ENCODE measurements at regions not wholly inside any gene's neighbourhood (a gene's known extent, or its start where the extent isn't known, plus 50 kb on each side); places are given as distances from the start of the nearest gene placed in this dataset.
"Not testable (repeated sequence)": the region's sequence is repeated elsewhere in the genome, so short reads cannot be mapped to it uniquely, and the experiment has no call there.

GRCh38 chr1:14282707-14283106, 315.8 kb upstream of the KAZN start:
- Mint-ChIP-seq H3K36me3 (ENCODE audit: insufficient read depth) (no peaks in the 10 kb centered on the region), H3K4me3 (no peak overlapping the region), H3K27me3 (no peaks in the 10 kb centered on the region), H3K27ac (ENCODE audit: low read depth) (no peak overlapping the region), H3K9me3 (no peaks in the 10 kb centered on the region), H3K4me1 (no peaks in the 10 kb centered on the region)
- DNase-seq (ENCODE audit: low spot score in 2 of 2) (no peak), ATAC-seq (replicated peaks; ENCODE audit: extremely low read depth, poor library complexity, severe bottlenecking) (no peak)

- Mint-ChIP-seq H3K4me1 (no peaks in the 10 kb centered on the region), H3K4me3 (no peak overlapping the region), H3K36me3 (ENCODE audit: insufficient read depth) (no peaks in the 10 kb centered on the region), H3K27me3 (peaks cover 13% of the 10 kb centered on the region), H3K27ac (ENCODE audit: low read depth) (no peak overlapping the region), H3K9me3 (no peaks in the 10 kb centered on the region)
- ATAC-seq (replicated peaks; ENCODE audit: extremely low read depth, poor library complexity, severe bottlenecking) (no peak), DNase-seq (ENCODE audit: low spot score in 2 of 2) (no peak)
Observed at GRCh38 chr1:14285238-14285637, 313.2 kb upstream of the KAZN start.

- H3K9me3 Mint-ChIP-seq; H3K27ac Mint-ChIP-seq (ENCODE audit: low read depth); H3K4me1 Mint-ChIP-seq; ATAC-seq (replicated peaks; ENCODE audit: extremely low read depth, poor library complexity, severe bottlenecking); H3K4me3 Mint-ChIP-seq; DNase-seq (ENCODE audit: low spot score in 2 of 2); H3K36me3 Mint-ChIP-seq (ENCODE audit: insufficient read depth): not testable (repeated sequence)
- H3K27me3 Mint-ChIP-seq = peaks cover 25% of the 10 kb centered on the region
Observed at GRCh38 chr1:14291182-14291581, 307.3 kb upstream of the KAZN start.

- no peaks in the 10 kb centered on the region for H3K36me3 Mint-ChIP-seq (ENCODE audit: insufficient read depth)
- no peak overlapping the region for H3K4me3 Mint-ChIP-seq
- peaks cover 25% of the 10 kb centered on the region for H3K27me3 Mint-ChIP-seq
- ATAC-seq (replicated peaks; ENCODE audit: extremely low read depth, poor library complexity, severe bottlenecking) (no peak), DNase-seq (ENCODE audit: low spot score in 2 of 2) (no peak)
- no peaks in the 10 kb centered on the region for H3K9me3 Mint-ChIP-seq
- H3K4me1 Mint-ChIP-seq = no peaks in the 10 kb centered on the region
- no peak overlapping the region for H3K27ac Mint-ChIP-seq (ENCODE audit: low read depth)
Observed at GRCh38 chr1:14292520-14292919, 306.0 kb upstream of the KAZN start.

- peaks cover 34% of the 10 kb centered on the region for H3K27me3 Mint-ChIP-seq
- no peak overlapping the region for H3K4me3 Mint-ChIP-seq
- H3K9me3 Mint-ChIP-seq = no peaks in the 10 kb centered on the region
- H3K36me3 Mint-ChIP-seq (ENCODE audit: insufficient read depth) = no peaks in the 10 kb centered on the region
- H3K4me1 Mint-ChIP-seq = no peaks in the 10 kb centered on the region
- DNase-seq (ENCODE audit: low spot score in 2 of 2) = no peak
- no peak for ATAC-seq (replicated peaks; ENCODE audit: extremely low read depth, poor library complexity, severe bottlenecking)
- H3K27ac Mint-ChIP-seq (ENCODE audit: low read depth) = no peak overlapping the region
Observed at GRCh38 chr1:14294006-14294405, 304.5 kb upstream of the KAZN start.

- Mint-ChIP-seq H3K9me3 (no peaks in the 10 kb centered on the region), H3K36me3 (ENCODE audit: insufficient read depth) (no peaks in the 10 kb centered on the region), H3K4me3 (no peak overlapping the region), H3K4me1 (no peaks in the 10 kb centered on the region), H3K27me3 (peaks cover 33% of the 10 kb centered on the region), H3K27ac (ENCODE audit: low read depth) (no peak overlapping the region)
- ATAC-seq (replicated peaks; ENCODE audit: extremely low read depth, poor library complexity, severe bottlenecking) (no peak), DNase-seq (ENCODE audit: low spot score in 2 of 2) (no peak)
Observed at GRCh38 chr1:14294860-14295536, 303.5 kb upstream of the KAZN start.

- DNase-seq (ENCODE audit: low spot score in 2 of 2) (no peak), ATAC-seq (replicated peaks; ENCODE audit: extremely low read depth, poor library complexity, severe bottlenecking) (no peak)
- H3K4me1 Mint-ChIP-seq = no peaks in the 10 kb centered on the region
- peaks cover 37% of the 10 kb centered on the region for H3K27me3 Mint-ChIP-seq
- H3K4me3 Mint-ChIP-seq = no peak overlapping the region
- H3K27ac Mint-ChIP-seq (ENCODE audit: low read depth) = no peak overlapping the region
- H3K36me3 Mint-ChIP-seq (ENCODE audit: insufficient read depth) = no peaks in the 10 kb centered on the region
- no peaks in the 10 kb centered on the region for H3K9me3 Mint-ChIP-seq
Observed at GRCh38 chr1:14296795-14297194, 301.7 kb upstream of the KAZN start.

GRCh38 chr1:14297356-14297755, 301.1 kb upstream of the KAZN start:
- Mint-ChIP-seq H3K27me3 (peaks cover 37% of the 10 kb centered on the region), H3K4me1 (no peaks in the 10 kb centered on the region), H3K9me3 (peaks cover 5% of the 10 kb centered on the region), H3K27ac (ENCODE audit: low read depth) (no peak overlapping the region), H3K36me3 (ENCODE audit: insufficient read depth) (no peaks in the 10 kb centered on the region), H3K4me3 (no peak overlapping the region)
- ATAC-seq (replicated peaks; ENCODE audit: extremely low read depth, poor library complexity, severe bottlenecking) = no peak
- no peak for DNase-seq (ENCODE audit: low spot score in 2 of 2)

- no peak overlapping the region for H3K27ac Mint-ChIP-seq (ENCODE audit: low read depth)
- H3K4me1 Mint-ChIP-seq = no peaks in the 10 kb centered on the region
- no peak overlapping the region for H3K4me3 Mint-ChIP-seq
Observed at GRCh38 chr1:14298806-14299205, 299.7 kb upstream of the KAZN start.

GRCh38 chr1:14300991-14301703, 297.3 kb upstream of the KAZN start:
- Mint-ChIP-seq H3K27ac (ENCODE audit: low read depth) (no peak overlapping the region), H3K4me3 (no peak overlapping the region), H3K9me3 (peaks cover 5% of the 10 kb centered on the region), H3K36me3 (ENCODE audit: insufficient read depth) (no peaks in the 10 kb centered on the region), H3K27me3 (peaks cover 36% of the 10 kb centered on the region), H3K4me1 (no peaks in the 10 kb centered on the region)
- no peak for DNase-seq (ENCODE audit: low spot score in 2 of 2)
- ATAC-seq (replicated peaks; ENCODE audit: extremely low read depth, poor library complexity, severe bottlenecking) = no peak

More at GRCh38 chr1:14298806-14299205, 299.7 kb upstream of the KAZN start:
- ATAC-seq (replicated peaks; ENCODE audit: extremely low read depth, poor library complexity, severe bottlenecking) (no peak), DNase-seq (ENCODE audit: low spot score in 2 of 2) (no peak)
- no peaks in the 10 kb centered on the region for H3K36me3 Mint-ChIP-seq (ENCODE audit: insufficient read depth)
- H3K9me3 Mint-ChIP-seq = peaks cover 5% of the 10 kb centered on the region
- peaks cover 34% of the 10 kb centered on the region for H3K27me3 Mint-ChIP-seq

- Mint-ChIP-seq H3K4me3 (no peak overlapping the region), H3K27ac (ENCODE audit: low read depth) (no peak overlapping the region), H3K27me3 (peaks cover 36% of the 10 kb centered on the region), H3K9me3 (peaks cover 5% of the 10 kb centered on the region), H3K4me1 (no peaks in the 10 kb centered on the region), H3K36me3 (ENCODE audit: insufficient read depth) (no peaks in the 10 kb centered on the region)
- no peak for ATAC-seq (replicated peaks; ENCODE audit: extremely low read depth, poor library complexity, severe bottlenecking)
- DNase-seq (ENCODE audit: low spot score in 2 of 2) = no peak
Observed at GRCh38 chr1:14301704-14302024, 296.8 kb upstream of the KAZN start.

- no peak for ATAC-seq (replicated peaks; ENCODE audit: extremely low read depth, poor library complexity, severe bottlenecking)
- H3K27ac Mint-ChIP-seq (ENCODE audit: low read depth) = no peak overlapping the region
- DNase-seq (ENCODE audit: low spot score in 2 of 2) = no peak
- H3K4me1 Mint-ChIP-seq = no peaks in the 10 kb centered on the region
- peaks cover 5% of the 10 kb centered on the region for H3K9me3 Mint-ChIP-seq
- no peak overlapping the region for H3K4me3 Mint-ChIP-seq
- H3K36me3 Mint-ChIP-seq (ENCODE audit: insufficient read depth) = no peaks in the 10 kb centered on the region
- peaks cover 36% of the 10 kb centered on the region for H3K27me3 Mint-ChIP-seq
Observed at GRCh38 chr1:14302025-14302424, 296.5 kb upstream of the KAZN start.

GRCh38 chr1:14303011-14303410, 295.5 kb upstream of the KAZN start:
- Mint-ChIP-seq H3K27me3 (peaks cover 35% of the 10 kb centered on the region), H3K36me3 (ENCODE audit: insufficient read depth) (no peaks in the 10 kb centered on the region), H3K27ac (ENCODE audit: low read depth) (no peak overlapping the region), H3K4me3 (no peak overlapping the region), H3K9me3 (peaks cover 5% of the 10 kb centered on the region), H3K4me1 (no peaks in the 10 kb centered on the region)
- ATAC-seq (replicated peaks; ENCODE audit: extremely low read depth, poor library complexity, severe bottlenecking) (no peak), DNase-seq (ENCODE audit: low spot score in 2 of 2) (no peak)

Measured in central memory CD8-positive, alpha-beta T cell (primary cell).